HFF-Myc (cell line): ENCODE measurements at regions not wholly inside any gene's neighbourhood (a gene's known extent, or its start where the extent isn't known, plus 50 kb on each side); places are given as distances from the start of the nearest gene placed in this dataset.

ENCODE experiments used
- DNase-seq: peaks from one replicate; pipeline ENCODE4 v3.0.0-alpha.2; 2011; ENCODE audit warnings: low read depth; ENCODE audit errors: extremely low read depth
- H3K4me3 ChIP-seq: replicated peaks from 2 replicates; pipeline ENCODE4 v1.5.1; 2011; ENCODE audit warnings: low read depth, mild to moderate bottlenecking, control low read depth, low read length
- CTCF ChIP-seq: IDR thresholded peaks from 2 replicates; pipeline ENCODE4 v1.5.1; 2012; ENCODE audit warnings: mild to moderate bottlenecking, low read depth, low read length, control low read depth; ENCODE audit errors: missing control alignments

- TF ChIP-seq CTCF = no peak
- no peak overlapping the region for H3K4me3 ChIP-seq
- no peak for DNase-seq
Observed at GRCh38 chr5:175308701-175309100, 135.3 kb downstream of the DRD1 start.

GRCh38 chr5:175306381-175306780 is 137.6 kb downstream of the DRD1 start:
- no peak for TF ChIP-seq CTCF
- no peak for DNase-seq
- no peak overlapping the region for H3K4me3 ChIP-seq

GRCh38 chr5:175305251-175305650 is 138.7 kb downstream of the DRD1 start:
- no peak overlapping the region for H3K4me3 ChIP-seq
- TF ChIP-seq CTCF = no peak
- DNase-seq = no peak

- TF ChIP-seq CTCF = no peak
- no peak overlapping the region for H3K4me3 ChIP-seq
- no peak for DNase-seq
Observed at GRCh38 chr5:175290379-175290778, 153.6 kb downstream of the DRD1 start.

- no peak for TF ChIP-seq CTCF
- H3K4me3 ChIP-seq = no peak overlapping the region
- DNase-seq = no peak
Observed at GRCh38 chr5:175288048-175288621, 155.8 kb downstream of the DRD1 start.

- DNase-seq = no peak
- TF ChIP-seq CTCF = no peak
- no peak overlapping the region for H3K4me3 ChIP-seq
Observed at GRCh38 chr5:175286981-175287380, 157.0 kb downstream of the DRD1 start.

GRCh38 chr5:175285261-175285660 is 158.7 kb downstream of the DRD1 start:
- no peak for TF ChIP-seq CTCF
- H3K4me3 ChIP-seq = no peak overlapping the region
- no peak for DNase-seq
